ENCODE measurements at regions not wholly inside any gene's neighbourhood (a gene's known extent, or its start where the extent isn't known, plus 50 kb on each side); places are given as distances from the start of the nearest gene placed in this dataset.

- H3K27me3 ChIP-seq: no peaks in the 10 kb centered on the region
- H3K4me1 ChIP-seq: no peaks in the 10 kb centered on the region
- no peak for DNase-seq
- no peaks in the 10 kb centered on the region for H3K9me3 ChIP-seq
- no peak for TF ChIP-seq POLR2A (IDR thresholded peaks at IDR 0.05)
- no peak for TF ChIP-seq CTCF (IDR thresholded peaks at IDR 0.05)
- H3K27ac ChIP-seq: no peak overlapping the region
- H3K36me3 ChIP-seq: no peaks in the 10 kb centered on the region
- H3K4me3 ChIP-seq: no peak overlapping the region
- intact Hi-C loops (cut with DNase I; ENCODE audit: low total_unique reads): no loop called here
Observed at GRCh38 chr3:28042095-28042635, 199.3 kb upstream of the CMC1 start.

GRCh38 chr3:28042707-28043106 lies 198.7 kb upstream of the CMC1 start:
- Histone ChIP-seq H3K4me3 (no peak overlapping the region), H3K27ac (no peak overlapping the region), H3K4me1 (no peaks in the 10 kb centered on the region), H3K9me3 (no peaks in the 10 kb centered on the region), H3K27me3 (no peaks in the 10 kb centered on the region), H3K36me3 (no peaks in the 10 kb centered on the region)
- no peak for TF ChIP-seq CTCF (IDR thresholded peaks at IDR 0.05)
- no peak for TF ChIP-seq POLR2A (IDR thresholded peaks at IDR 0.05)
- intact Hi-C loops (cut with DNase I; ENCODE audit: low total_unique reads): no loop called here
- DNase-seq: no peak

- Histone ChIP-seq H3K9me3 (no peaks in the 10 kb centered on the region), H3K27me3 (no peaks in the 10 kb centered on the region), H3K27ac (no peak overlapping the region), H3K36me3 (no peaks in the 10 kb centered on the region), H3K4me1 (no peaks in the 10 kb centered on the region), H3K4me3 (no peak overlapping the region)
- TF ChIP-seq CTCF (IDR thresholded peaks at IDR 0.05) (no peak), POLR2A (IDR thresholded peaks at IDR 0.05) (no peak)
- DNase-seq: no peak
- intact Hi-C loops (cut with DNase I; ENCODE audit: low total_unique reads): no loop called here
Observed at GRCh38 chr3:28050120-28050519, 191.3 kb upstream of the CMC1 start.

GRCh38 chr3:28050885-28051284 lies 190.5 kb upstream of the CMC1 start:
- TF ChIP-seq CTCF (IDR thresholded peaks at IDR 0.05): no peak
- no peak for TF ChIP-seq POLR2A (IDR thresholded peaks at IDR 0.05)
- Histone ChIP-seq H3K27ac (no peak overlapping the region), H3K27me3 (no peaks in the 10 kb centered on the region), H3K4me3 (no peak overlapping the region), H3K4me1 (no peaks in the 10 kb centered on the region), H3K9me3 (no peaks in the 10 kb centered on the region), H3K36me3 (no peaks in the 10 kb centered on the region)
- DNase-seq: no peak
- intact Hi-C loops (cut with DNase I; ENCODE audit: low total_unique reads): no loop called here

- Histone ChIP-seq H3K27me3 (no peaks in the 10 kb centered on the region), H3K27ac (no peak overlapping the region), H3K4me3 (no peak overlapping the region), H3K9me3 (no peaks in the 10 kb centered on the region), H3K36me3 (no peaks in the 10 kb centered on the region), H3K4me1 (no peaks in the 10 kb centered on the region)
- no peak for DNase-seq
- intact Hi-C loops (cut with DNase I; ENCODE audit: low total_unique reads): no loop called here
- TF ChIP-seq POLR2A (IDR thresholded peaks at IDR 0.05): no peak
- no peak for TF ChIP-seq CTCF (IDR thresholded peaks at IDR 0.05)
Observed at GRCh38 chr3:28053759-28054158, 187.7 kb upstream of the CMC1 start.

Data from uterus (tissue), 3 donors.